AG04450 (cell line): ENCODE measurements at regions not wholly inside any gene's neighbourhood (a gene's known extent, or its start where the extent isn't known, plus 50 kb on each side); places are given as distances from the start of the nearest gene placed in this dataset.

ENCODE experiments used
- CTCF ChIA-PET: fragments of 300-600, 350-600 bp; formaldehyde crosslinking; extraction: SDS; loops from one replicate; lab custom pipeline; 2022; ENCODE audit warnings: antibody characterized with exemption, inconsistent platforms; lab: Charles Lee
- POLR2A ChIA-PET: fragments of 350-600 bp; formaldehyde crosslinking; extraction: SDS; loops from one replicate; lab custom pipeline; 2021; ENCODE audit warnings: antibody characterized with exemption, inconsistent platforms; lab: Yijun Ruan, JAX
- DNase-seq: peaks from one replicate; pipeline ENCODE4 v3.0.0-alpha.2; 2011; ENCODE audit warnings: low read depth, low spot score
- H3K27ac ChIP-seq: one replicate; pipeline ENCODE4 v1.5.1; 2012; ENCODE audit warnings: low read depth, low read length, control low read depth
- H3K27me3 ChIP-seq: one replicate; pipeline ENCODE4 v1.6.0; 2012; ENCODE audit warnings: low read length; ENCODE audit not compliant: control insufficient read depth, insufficient read depth
- H3K4me3 ChIP-seq: 2 replicates; pipeline ENCODE4 v1.5.1; 2011; ENCODE audit warnings: mild to moderate bottlenecking, low read depth, low read length, control low read depth
- H3K9me3 ChIP-seq: 2 replicates; pipeline ENCODE4 v1.5.1; 2012; ENCODE audit warnings: low read length; ENCODE audit not compliant: control insufficient read depth, insufficient read depth
- CTCF ChIP-seq: IDR thresholded peaks from 2 replicates; pipeline ENCODE4 v1.5.1; 2011; ENCODE audit warnings: low read depth, low read length, control low read depth, inconsistent platforms

GRCh38 chr2:220002251-220002650, 374.8 kb downstream of the SLC4A3 start:
- CTCF ChIA-PET: interaction anchor here (0.5 to 0.9 kb wide), 4 partner anchors 14 to 415 kb away, joined by 3 read pairs; no protein-coding TSS in a partner anchor

GRCh38 chr2:220002699-220003098, 375.3 kb downstream of the SLC4A3 start:
- Histone ChIP-seq H3K27ac (no peak overlapping the region), H3K27me3 (no peaks in the 10 kb centered on the region), H3K4me3 (no peak overlapping the region), H3K9me3 (peaks cover 3% of the 10 kb centered on the region; the same call in 1 of the 2 replicates)
- DNase-seq: no peak
- ChIA-PET POLR2A (no interaction called here), CTCF (interaction anchor here (0.5 kb wide), 1 partner anchor 414 kb away, joined by 3 read pairs; no protein-coding TSS in a partner anchor)
- no peak for TF ChIP-seq CTCF

More at GRCh38 chr2:220002251-220002650, 374.8 kb downstream of the SLC4A3 start:
- POLR2A ChIA-PET: no interaction called here
- Histone ChIP-seq H3K27ac (no peak overlapping the region), H3K4me3 (no peak overlapping the region), H3K9me3 (peaks cover 3% of the 10 kb centered on the region; the same call in 1 of the 2 replicates), H3K27me3 (no peaks in the 10 kb centered on the region)
- TF ChIP-seq CTCF: no peak
- no peak for DNase-seq

- TF ChIP-seq CTCF: no peak
- no peak for DNase-seq
- ChIA-PET POLR2A (interaction anchor here (1.3 kb wide), 1 partner anchor 219 kb away, joined by 3 read pairs; no protein-coding TSS in a partner anchor), CTCF (no interaction called here)
- Histone ChIP-seq H3K27me3 (no peaks in the 10 kb centered on the region), H3K27ac (no peak overlapping the region), H3K9me3 (no peaks in the 10 kb centered on the region), H3K4me3 (no peak overlapping the region)
Measured at GRCh38 chr2:220005362-220005761, 377.9 kb downstream of the SLC4A3 start.

- Histone ChIP-seq H3K27me3 (no peaks in the 10 kb centered on the region), H3K4me3 (no peak overlapping the region), H3K9me3 (no peaks in the 10 kb centered on the region), H3K27ac (no peak overlapping the region)
- no peak for DNase-seq
- ChIA-PET POLR2A (interaction anchor here (1.3 kb wide), 1 partner anchor 218 kb away, joined by 3 read pairs; no protein-coding TSS in a partner anchor), CTCF (no interaction called here)
- no peak for TF ChIP-seq CTCF
Measured at GRCh38 chr2:220006152-220006621, 378.8 kb downstream of the SLC4A3 start.

- TF ChIP-seq CTCF: no peak
- ChIA-PET POLR2A (no interaction called here), CTCF (interaction anchor here (1.5 kb wide), 1 partner anchor 15 kb away, joined by 3 read pairs; no protein-coding TSS in a partner anchor)
- Histone ChIP-seq H3K27me3 (no peaks in the 10 kb centered on the region), H3K27ac (no peak overlapping the region), H3K4me3 (no peak overlapping the region), H3K9me3 (no peaks in the 10 kb centered on the region)
- DNase-seq: no peak
Measured at GRCh38 chr2:220011859-220012258, 384.4 kb downstream of the SLC4A3 start.
